Activated T-cell treated with anti-CD3 and anti-CD28 coated beads, Interleukin-2, amount 50 U/mL, for 4 hours (primary cell): ENCODE measurements at regions not wholly inside any gene's neighbourhood (a gene's known extent, or its start where the extent isn't known, plus 50 kb on each side); places are given as distances from the start of the nearest gene placed in this dataset.
"Not testable (repeated sequence)": the region's sequence is repeated elsewhere in the genome, so short reads cannot be mapped to it uniquely, and the experiment has no call there.

Experiments used
- ATAC-seq, 2 donors: fragments of 200-7000 bp; cut with Tn5 transposase; one replicate each; pipeline ENCODE4 v1.10.0; 2021
- DNase-seq: peaks from one replicate; pipeline ENCODE4 v3.0.0-alpha.2; 2020
- H3K27me3 Mint-ChIP-seq: one replicate; pipeline ENCODE4 v1.8.0; 2021; ENCODE audit warnings: low read depth, mixed read lengths
- H3K36me3 Mint-ChIP-seq: one replicate; pipeline ENCODE4 v1.8.0; 2022; ENCODE audit warnings: mixed read lengths; ENCODE audit not compliant: insufficient read depth
- H3K4me1 Mint-ChIP-seq: one replicate; pipeline ENCODE4 v1.8.0; 2021; ENCODE audit warnings: low read depth, mixed read lengths
- H3K4me3 Mint-ChIP-seq: one replicate; pipeline ENCODE4 v1.8.0; 2021; ENCODE audit warnings: mild to moderate bottlenecking, moderate library complexity, mixed read lengths
- H3K9me3 Mint-ChIP-seq: one replicate; pipeline ENCODE4 v1.8.0; 2021; ENCODE audit warnings: mixed read lengths

GRCh38 chr14:22381766-22382165 is 207.3 kb downstream of the DAD1 start:
- Mint-ChIP-seq H3K36me3 (no peaks in the 10 kb centered on the region), H3K9me3 (no peaks in the 10 kb centered on the region), H3K4me1 (peaks cover 5% of the 10 kb centered on the region), H3K27me3 (no peaks in the 10 kb centered on the region), H3K4me3 (no peak overlapping the region)
- ATAC-seq, result no peak
- DNase-seq, result no peak

DNA sequence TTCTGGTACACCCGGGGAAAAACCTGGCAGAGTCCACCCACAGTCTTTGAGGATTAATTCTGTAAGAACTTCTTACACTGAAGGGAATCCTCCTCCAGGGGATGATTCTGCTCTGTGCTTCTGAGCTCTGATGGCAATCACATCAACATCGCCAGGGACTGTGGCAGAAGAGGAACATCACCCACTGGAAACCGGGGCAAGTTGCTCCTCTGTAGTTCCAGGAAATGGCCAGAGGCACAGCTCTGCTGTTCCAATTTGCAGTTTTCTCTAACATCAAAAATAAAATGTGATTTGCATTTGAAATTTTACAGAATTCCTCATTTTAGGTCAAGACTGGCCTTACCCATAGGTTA is 207.6 kb downstream of the DAD1 start:
- H3K4me3 Mint-ChIP-seq, result no peak overlapping the region
- H3K9me3 Mint-ChIP-seq, result no peaks in the 10 kb centered on the region
- no peaks in the 10 kb centered on the region for H3K27me3 Mint-ChIP-seq
- DNase-seq (no peak), ATAC-seq (no peak)
- peaks cover 5% of the 10 kb centered on the region for H3K4me1 Mint-ChIP-seq
- no peaks in the 10 kb centered on the region for H3K36me3 Mint-ChIP-seq

- Mint-ChIP-seq H3K9me3 (no peaks in the 10 kb centered on the region), H3K4me1 (peaks cover 5% of the 10 kb centered on the region), H3K36me3 (no peaks in the 10 kb centered on the region), H3K27me3 (no peaks in the 10 kb centered on the region), H3K4me3 (no peak overlapping the region)
- no peak for ATAC-seq
- no peak for DNase-seq
These were observed 208.2 kb downstream of the DAD1 start for GRCh38 chr14:22380571-22381407.

GRCh38 chr14:22379727-22380126 is 209.3 kb downstream of the DAD1 start:
- Mint-ChIP-seq H3K4me3 (no peak overlapping the region), H3K9me3 (no peaks in the 10 kb centered on the region), H3K36me3 (no peaks in the 10 kb centered on the region), H3K4me1 (peaks cover 5% of the 10 kb centered on the region), H3K27me3 (no peaks in the 10 kb centered on the region)
- DNase-seq (no peak), ATAC-seq (no peak)

GRCh38 chr14:22378181-22378580 is 210.8 kb downstream of the DAD1 start:
- Mint-ChIP-seq H3K4me3 (no peak overlapping the region), H3K27me3 (no peaks in the 10 kb centered on the region), H3K9me3 (no peaks in the 10 kb centered on the region), H3K36me3 (no peaks in the 10 kb centered on the region), H3K4me1 (no peaks in the 10 kb centered on the region)
- no peak for DNase-seq
- no peak for ATAC-seq

DNA sequence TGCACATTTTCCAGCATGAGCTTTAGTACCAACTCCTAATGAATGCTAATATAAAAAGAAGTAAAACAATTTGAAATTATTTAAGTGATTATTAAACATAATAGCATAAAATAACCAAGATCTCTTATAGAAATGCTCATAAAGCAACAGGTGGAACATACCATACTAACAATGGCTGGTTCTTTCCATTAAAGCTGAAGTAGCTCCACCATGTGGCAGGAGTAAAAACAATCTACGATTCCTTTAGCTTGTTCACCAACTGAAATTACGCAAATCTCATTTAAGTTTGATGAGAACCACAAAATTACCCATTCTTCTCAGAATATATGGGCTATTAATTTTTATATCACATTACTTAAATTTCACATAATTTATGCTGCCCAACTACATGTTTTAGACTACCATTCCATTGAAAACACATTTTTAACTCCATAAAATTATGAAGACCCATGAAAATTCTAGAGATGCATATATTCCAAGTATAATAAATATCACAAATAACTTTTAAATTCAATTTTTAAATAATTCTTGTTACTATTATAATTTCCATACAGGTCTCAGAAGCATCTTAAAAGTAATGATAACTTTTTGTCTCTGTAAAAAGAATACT is 213.6 kb downstream of the DAD1 start:
- no peak for DNase-seq
- no peak overlapping the region for H3K4me3 Mint-ChIP-seq
- H3K36me3 Mint-ChIP-seq, result no peaks in the 10 kb centered on the region
- H3K27me3 Mint-ChIP-seq, result no peaks in the 10 kb centered on the region
- H3K4me1 Mint-ChIP-seq, result no peaks in the 10 kb centered on the region
- ATAC-seq, result no peak
- no peaks in the 10 kb centered on the region for H3K9me3 Mint-ChIP-seq

- no peaks in the 10 kb centered on the region for H3K9me3 Mint-ChIP-seq
- H3K4me3 Mint-ChIP-seq, result no peak overlapping the region
These were observed 218.8 kb downstream of the DAD1 start for GRCh38 chr14:22370084-22370847.

DNA sequence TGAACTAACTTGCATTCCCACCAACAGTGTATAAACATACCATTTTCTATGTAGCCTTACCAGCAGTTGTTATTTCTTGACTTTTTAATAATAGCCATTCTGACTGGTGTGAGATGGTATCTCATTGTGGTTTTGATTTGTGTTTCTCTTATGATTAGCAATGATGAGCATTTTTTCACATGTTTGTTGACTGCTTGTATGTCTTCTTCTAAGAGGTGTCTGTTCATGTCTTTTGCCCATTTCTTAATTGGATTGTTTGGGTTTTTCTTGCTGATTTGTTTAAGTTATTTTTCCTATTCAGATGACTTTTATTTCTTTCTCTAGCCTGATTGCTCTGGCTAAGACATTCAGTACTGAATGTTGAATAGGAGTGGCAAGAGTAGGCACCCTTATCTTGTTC is 230.3 kb downstream of the DAD1 start:
- Mint-ChIP-seq H3K4me3 (no peak overlapping the region), H3K9me3 (no peaks in the 10 kb centered on the region), H3K27me3 (no peaks in the 10 kb centered on the region), H3K4me1 (no peaks in the 10 kb centered on the region), H3K36me3 (no peaks in the 10 kb centered on the region)
- ATAC-seq (no peak), DNase-seq (no peak)

More at GRCh38 chr14:22370084-22370847, 218.8 kb downstream of the DAD1 start:
- DNase-seq (no peak), ATAC-seq (no peak)
- no peaks in the 10 kb centered on the region for H3K4me1 Mint-ChIP-seq
- no peaks in the 10 kb centered on the region for H3K27me3 Mint-ChIP-seq
- H3K36me3 Mint-ChIP-seq, result no peaks in the 10 kb centered on the region

- not testable (repeated sequence) for ATAC-seq, H3K27me3 Mint-ChIP-seq, H3K9me3 Mint-ChIP-seq, H3K36me3 Mint-ChIP-seq, H3K4me1 Mint-ChIP-seq, DNase-seq, H3K4me3 Mint-ChIP-seq
These were observed 239.7 kb downstream of the DAD1 start for GRCh38 chr14:22349281-22349680.

GRCh38 chr14:22344673-22345072 is 244.4 kb downstream of the DAD1 start:
- Mint-ChIP-seq H3K4me1 (no peaks in the 10 kb centered on the region), H3K36me3 (no peaks in the 10 kb centered on the region), H3K4me3 (no peak overlapping the region), H3K27me3 (no peaks in the 10 kb centered on the region), H3K9me3 (no peaks in the 10 kb centered on the region)
- ATAC-seq (no peak), DNase-seq (no peak)

DNA sequence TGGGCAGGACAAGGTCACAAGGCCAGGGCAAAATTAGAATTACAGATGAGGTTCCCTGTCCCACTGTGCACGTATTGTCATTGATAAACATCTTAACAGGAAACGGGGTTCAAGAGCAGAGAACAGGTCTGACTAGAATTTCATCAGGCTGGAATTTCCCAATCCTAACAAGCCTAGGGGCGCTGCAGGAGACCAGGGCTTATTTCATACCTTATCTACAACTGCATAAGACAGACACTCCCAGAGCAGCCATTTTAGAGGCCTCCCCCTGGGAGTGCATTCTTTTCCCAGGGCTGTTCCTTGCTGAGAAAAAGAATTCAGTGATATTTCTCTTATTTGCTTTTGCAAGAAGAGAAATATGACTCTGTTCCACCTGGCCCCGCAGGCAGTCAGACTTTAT is 244.8 kb downstream of the DAD1 start:
- ATAC-seq, H3K27me3 Mint-ChIP-seq, H3K4me1 Mint-ChIP-seq, H3K9me3 Mint-ChIP-seq, H3K36me3 Mint-ChIP-seq, H3K4me3 Mint-ChIP-seq, DNase-seq: not testable (repeated sequence)

- ATAC-seq (no peak), DNase-seq (no peak)
- H3K4me1 Mint-ChIP-seq, result no peaks in the 10 kb centered on the region
- H3K4me3 Mint-ChIP-seq, result no peak overlapping the region
- no peaks in the 10 kb centered on the region for H3K36me3 Mint-ChIP-seq
- H3K27me3 Mint-ChIP-seq, result no peaks in the 10 kb centered on the region
- H3K9me3 Mint-ChIP-seq, result no peaks in the 10 kb centered on the region
These were observed 248.0 kb downstream of the DAD1 start for GRCh38 chr14:22341049-22341448.

GRCh38 chr14:22338917-22339715 is 249.9 kb downstream of the DAD1 start:
- Mint-ChIP-seq H3K4me1 (no peaks in the 10 kb centered on the region), H3K27me3 (no peaks in the 10 kb centered on the region), H3K36me3 (no peaks in the 10 kb centered on the region), H3K4me3 (no peak overlapping the region), H3K9me3 (no peaks in the 10 kb centered on the region)
- ATAC-seq (no peak), DNase-seq (no peak)

DNA sequence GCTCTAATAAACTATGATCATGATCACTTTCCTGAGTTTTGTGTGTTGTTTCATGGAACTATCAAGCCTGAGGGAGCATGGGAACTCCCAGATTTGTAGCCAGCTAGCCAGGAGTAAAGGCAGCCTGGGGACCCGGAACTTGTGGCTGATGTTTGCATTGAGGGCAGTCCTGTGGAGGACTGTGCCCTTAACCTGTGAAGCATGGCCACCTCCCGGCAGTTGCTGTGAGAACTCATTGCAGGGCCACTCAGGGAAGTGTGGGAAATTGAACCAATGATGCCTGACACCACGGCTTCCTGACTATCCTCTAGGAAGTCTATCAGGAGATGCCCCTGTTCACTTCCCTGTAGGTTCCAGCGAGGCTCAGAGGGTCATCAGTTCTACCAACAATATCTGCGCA is 250.6 kb downstream of the DAD1 start:
- DNase-seq (no peak), ATAC-seq (no peak)
- H3K4me1 Mint-ChIP-seq, result no peaks in the 10 kb centered on the region
- no peaks in the 10 kb centered on the region for H3K9me3 Mint-ChIP-seq
- H3K4me3 Mint-ChIP-seq, result no peak overlapping the region
- H3K36me3 Mint-ChIP-seq, result no peaks in the 10 kb centered on the region
- H3K27me3 Mint-ChIP-seq, result no peaks in the 10 kb centered on the region
